ENCODE measurements at regions not wholly inside any gene's neighbourhood (a gene's known extent, or its start where the extent isn't known, plus 50 kb on each side); places are given as distances from the start of the nearest gene placed in this dataset.
"Not testable (repeated sequence)": the region's sequence is repeated elsewhere in the genome, so short reads cannot be mapped to it uniquely, and the experiment has no call there.

DNA sequence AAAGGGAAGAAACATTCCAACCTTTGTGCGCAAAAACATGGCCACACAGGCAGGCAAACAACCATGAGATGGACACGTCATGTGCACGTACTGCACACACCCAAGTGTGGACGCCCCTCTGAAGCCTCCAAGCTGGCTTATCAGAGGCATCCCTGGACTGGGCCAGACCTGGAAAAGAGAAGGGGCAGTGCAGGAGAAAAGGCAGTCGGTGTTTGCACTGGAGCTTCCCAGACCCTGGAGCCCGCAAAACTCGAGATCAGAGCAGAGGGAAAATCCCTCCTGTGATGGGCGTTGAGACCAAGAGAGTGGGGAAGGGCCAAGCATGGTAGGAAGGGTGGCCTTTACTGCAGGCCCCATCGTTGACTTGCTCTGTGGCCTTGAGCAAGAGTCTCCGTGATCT is 269.5 kb downstream of the CYRIA start:
- no peaks in the 10 kb centered on the region for H3K36me3 Mint-ChIP-seq (ENCODE audit: low read depth)
- no peak overlapping the region for H3K4me3 Mint-ChIP-seq (ENCODE audit: low read depth)
- H3K27me3 Mint-ChIP-seq (ENCODE audit: low read depth) = no peaks in the 10 kb centered on the region

DNA sequence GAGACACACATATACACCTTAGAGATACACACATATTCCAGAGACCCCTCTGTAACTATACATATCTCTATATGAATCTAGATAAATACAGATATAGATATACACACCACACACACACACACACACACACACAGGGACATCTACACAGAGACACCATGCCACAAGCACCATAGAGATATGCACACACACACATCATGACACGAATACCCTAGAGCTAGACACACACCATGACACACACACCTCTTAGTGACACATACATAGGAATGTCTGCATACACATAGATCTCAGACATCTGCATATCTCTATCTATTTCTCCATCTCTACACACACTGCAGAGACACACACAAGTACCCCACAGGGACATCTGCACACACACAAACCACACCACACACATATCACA is 270.0 kb downstream of the CYRIA start:
- H3K4me1 Mint-ChIP-seq (ENCODE audit: low read depth) = no peaks in the 10 kb centered on the region
- H3K9me3 Mint-ChIP-seq = no peaks in the 10 kb centered on the region
- H3K27me3 Mint-ChIP-seq (ENCODE audit: low read depth) = no peaks in the 10 kb centered on the region
- no peak for DNase-seq (ENCODE audit: low spot score)
- no peak overlapping the region for H3K27ac Mint-ChIP-seq
- H3K4me3 Mint-ChIP-seq (ENCODE audit: low read depth) = no peak overlapping the region
- intact Hi-C loops (cut with micrococcal nuclease) = no loop called here
- H3K36me3 Mint-ChIP-seq (ENCODE audit: low read depth) = no peaks in the 10 kb centered on the region

More for the DNA sequence above, 269.5 kb downstream of the CYRIA start:
- Mint-ChIP-seq H3K9me3 (no peaks in the 10 kb centered on the region), H3K27ac (no peak overlapping the region), H3K4me1 (ENCODE audit: low read depth) (no peaks in the 10 kb centered on the region)
- no peak for DNase-seq (ENCODE audit: low spot score)
- intact Hi-C loops (cut with micrococcal nuclease) = no loop called here

GRCh38 chr2:16394986-16395550 is 270.6 kb downstream of the CYRIA start:
- no peaks in the 10 kb centered on the region for H3K9me3 Mint-ChIP-seq
- no peaks in the 10 kb centered on the region for H3K4me1 Mint-ChIP-seq (ENCODE audit: low read depth)
- no peaks in the 10 kb centered on the region for H3K36me3 Mint-ChIP-seq (ENCODE audit: low read depth)
- no peak for DNase-seq (ENCODE audit: low spot score)
- no peak overlapping the region for H3K27ac Mint-ChIP-seq
- H3K27me3 Mint-ChIP-seq (ENCODE audit: low read depth) = no peaks in the 10 kb centered on the region
- no peak overlapping the region for H3K4me3 Mint-ChIP-seq (ENCODE audit: low read depth)
- intact Hi-C loops (cut with micrococcal nuclease) = no loop called here

- no peak for DNase-seq (ENCODE audit: low spot score)
- no peaks in the 10 kb centered on the region for H3K36me3 Mint-ChIP-seq (ENCODE audit: low read depth)
- intact Hi-C loops (cut with micrococcal nuclease) = no loop called here
- no peaks in the 10 kb centered on the region for H3K9me3 Mint-ChIP-seq
- H3K4me3 Mint-ChIP-seq (ENCODE audit: low read depth) = no peak overlapping the region
- H3K4me1 Mint-ChIP-seq (ENCODE audit: low read depth) = no peaks in the 10 kb centered on the region
- no peak overlapping the region for H3K27ac Mint-ChIP-seq
- H3K27me3 Mint-ChIP-seq (ENCODE audit: low read depth) = no peaks in the 10 kb centered on the region
Measured at GRCh38 chr2:16394072-16394985, 271.3 kb downstream of the CYRIA start.

DNA sequence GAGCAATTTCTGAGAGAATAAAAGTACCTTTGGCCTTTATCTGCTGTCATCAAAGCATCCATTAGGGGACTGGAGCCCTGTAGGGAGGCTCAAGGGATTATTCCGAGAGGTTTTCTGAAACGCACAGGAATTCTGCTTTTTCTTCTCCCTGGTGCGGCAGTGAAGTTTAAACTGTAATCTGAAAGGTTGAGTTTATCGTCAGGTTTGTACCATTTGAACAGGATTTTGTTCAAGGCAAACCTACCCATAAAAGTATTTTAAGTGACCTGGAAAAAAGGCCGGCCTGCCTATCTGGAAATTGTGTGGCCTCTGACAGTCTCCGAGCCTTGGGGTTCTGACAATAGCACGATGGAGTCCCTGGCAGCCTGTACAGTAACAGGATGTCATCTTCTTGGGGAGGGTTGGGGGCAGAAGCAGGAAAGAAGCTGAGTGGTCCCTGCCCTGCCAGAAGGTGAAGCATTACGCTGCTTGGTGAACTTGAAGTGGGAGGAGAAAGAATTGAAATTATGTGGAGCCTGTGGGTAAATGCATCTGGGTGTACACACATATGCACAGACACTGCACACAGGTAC is 272.0 kb downstream of the CYRIA start:
- no peak overlapping the region for H3K27ac Mint-ChIP-seq
- H3K4me1 Mint-ChIP-seq (ENCODE audit: low read depth) = no peaks in the 10 kb centered on the region
- intact Hi-C loops (cut with micrococcal nuclease) = no loop called here
- no peaks in the 10 kb centered on the region for H3K9me3 Mint-ChIP-seq
- no peaks in the 10 kb centered on the region for H3K27me3 Mint-ChIP-seq (ENCODE audit: low read depth)
- H3K4me3 Mint-ChIP-seq (ENCODE audit: low read depth) = no peak overlapping the region
- H3K36me3 Mint-ChIP-seq (ENCODE audit: low read depth) = no peaks in the 10 kb centered on the region
- no peak for DNase-seq (ENCODE audit: low spot score)

GRCh38 chr2:16392647-16393499 is 272.8 kb downstream of the CYRIA start:
- H3K27me3 Mint-ChIP-seq (ENCODE audit: low read depth) = no peaks in the 10 kb centered on the region
- intact Hi-C loops (cut with micrococcal nuclease) = no loop called here
- H3K36me3 Mint-ChIP-seq (ENCODE audit: low read depth) = no peaks in the 10 kb centered on the region
- H3K9me3 Mint-ChIP-seq = no peaks in the 10 kb centered on the region
- H3K4me3 Mint-ChIP-seq (ENCODE audit: low read depth) = no peak overlapping the region
- no peak for DNase-seq (ENCODE audit: low spot score)
- no peak overlapping the region for H3K27ac Mint-ChIP-seq
- H3K4me1 Mint-ChIP-seq (ENCODE audit: low read depth) = no peaks in the 10 kb centered on the region

GRCh38 chr2:16391986-16392385 is 273.6 kb downstream of the CYRIA start:
- no peak for DNase-seq (ENCODE audit: low spot score)
- intact Hi-C loops (cut with micrococcal nuclease) = no loop called here
- no peak overlapping the region for H3K4me3 Mint-ChIP-seq (ENCODE audit: low read depth)
- H3K4me1 Mint-ChIP-seq (ENCODE audit: low read depth) = no peaks in the 10 kb centered on the region
- H3K9me3 Mint-ChIP-seq = no peaks in the 10 kb centered on the region
- no peaks in the 10 kb centered on the region for H3K27me3 Mint-ChIP-seq (ENCODE audit: low read depth)
- no peaks in the 10 kb centered on the region for H3K36me3 Mint-ChIP-seq (ENCODE audit: low read depth)
- no peak overlapping the region for H3K27ac Mint-ChIP-seq

DNA sequence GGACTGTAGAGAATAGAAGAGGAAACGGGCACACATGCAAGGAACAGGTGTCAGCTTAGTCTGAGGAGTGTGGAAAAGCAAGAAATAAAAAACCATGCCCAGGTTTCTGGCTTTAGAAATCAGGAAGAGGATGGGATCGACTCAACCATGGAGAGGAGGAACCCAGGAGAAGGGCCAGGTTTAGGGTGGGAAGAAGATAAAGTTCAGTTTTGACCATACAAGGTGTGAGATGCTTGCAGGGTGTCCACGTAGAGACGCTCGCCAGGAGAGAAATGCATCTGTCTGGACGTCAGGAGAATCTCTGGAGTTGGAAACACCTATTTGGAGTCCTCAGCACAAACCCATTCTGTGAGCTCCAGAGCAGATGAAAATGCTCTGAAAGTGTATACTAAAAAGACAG is 275.1 kb downstream of the CYRIA start:
- Mint-ChIP-seq H3K4me3 (ENCODE audit: low read depth) (no peak overlapping the region), H3K36me3 (ENCODE audit: low read depth) (no peaks in the 10 kb centered on the region)

GRCh38 chr2:16389611-16390010 is 276.0 kb downstream of the CYRIA start:
- intact Hi-C loops (cut with micrococcal nuclease) = no loop called here

More for the DNA sequence above, 275.1 kb downstream of the CYRIA start:
- Mint-ChIP-seq H3K27ac (no peak overlapping the region), H3K4me1 (ENCODE audit: low read depth) (no peaks in the 10 kb centered on the region), H3K27me3 (ENCODE audit: low read depth) (no peaks in the 10 kb centered on the region), H3K9me3 (no peaks in the 10 kb centered on the region)
- DNase-seq (ENCODE audit: low spot score) = no peak
- intact Hi-C loops (cut with micrococcal nuclease) = no loop called here

DNA sequence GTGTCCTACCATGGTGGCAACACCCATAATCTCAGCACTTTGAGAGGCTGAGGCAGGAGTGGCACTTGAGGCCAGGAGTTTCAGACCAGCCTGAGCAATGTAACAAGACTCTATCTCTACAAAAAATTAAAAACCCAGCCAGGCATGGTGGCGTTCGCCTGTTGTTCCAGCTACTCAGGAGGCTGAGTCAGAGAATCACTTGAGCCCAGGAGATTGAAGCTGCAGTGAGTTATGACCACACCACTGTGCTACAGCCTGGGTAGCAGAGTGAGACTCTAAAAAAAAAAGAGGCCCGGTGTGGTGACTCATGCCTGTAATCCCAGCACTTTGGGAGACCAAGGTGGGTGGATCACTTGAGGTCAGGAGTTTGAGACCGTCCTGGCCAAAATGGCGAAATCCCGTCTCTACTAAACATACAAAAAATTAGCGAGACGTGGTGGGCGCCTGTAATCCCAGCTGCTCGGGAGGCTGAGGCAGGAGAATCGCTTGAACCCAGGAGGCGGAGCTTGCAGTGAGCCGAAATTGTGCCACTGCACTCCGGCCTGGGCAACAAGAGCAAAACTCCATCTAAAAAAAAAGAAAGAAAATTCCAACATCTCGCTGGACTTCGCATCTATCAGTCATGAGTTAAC is 277.3 kb downstream of the CYRIA start:
- intact Hi-C loops (cut with micrococcal nuclease); H3K4me1 Mint-ChIP-seq (ENCODE audit: low read depth); H3K27me3 Mint-ChIP-seq (ENCODE audit: low read depth); H3K27ac Mint-ChIP-seq; H3K36me3 Mint-ChIP-seq (ENCODE audit: low read depth); H3K4me3 Mint-ChIP-seq (ENCODE audit: low read depth); DNase-seq (ENCODE audit: low spot score); H3K9me3 Mint-ChIP-seq: not testable (repeated sequence)

More at GRCh38 chr2:16389611-16390010, 276.0 kb downstream of the CYRIA start:
- no peak for DNase-seq (ENCODE audit: low spot score)
- Mint-ChIP-seq H3K4me3 (ENCODE audit: low read depth) (no peak overlapping the region), H3K4me1 (ENCODE audit: low read depth) (no peaks in the 10 kb centered on the region), H3K27me3 (ENCODE audit: low read depth) (no peaks in the 10 kb centered on the region), H3K36me3 (ENCODE audit: low read depth) (no peaks in the 10 kb centered on the region), H3K9me3 (no peaks in the 10 kb centered on the region), H3K27ac (no peak overlapping the region)

GRCh38 chr2:16387461-16387984 is 278.1 kb downstream of the CYRIA start:
- H3K9me3 Mint-ChIP-seq = no peaks in the 10 kb centered on the region
- no peak overlapping the region for H3K27ac Mint-ChIP-seq
- no peaks in the 10 kb centered on the region for H3K36me3 Mint-ChIP-seq (ENCODE audit: low read depth)
- intact Hi-C loops (cut with micrococcal nuclease) = no loop called here
- DNase-seq (ENCODE audit: low spot score) = no peak
- no peaks in the 10 kb centered on the region for H3K4me1 Mint-ChIP-seq (ENCODE audit: low read depth)
- no peak overlapping the region for H3K4me3 Mint-ChIP-seq (ENCODE audit: low read depth)
- no peaks in the 10 kb centered on the region for H3K27me3 Mint-ChIP-seq (ENCODE audit: low read depth)

DNA sequence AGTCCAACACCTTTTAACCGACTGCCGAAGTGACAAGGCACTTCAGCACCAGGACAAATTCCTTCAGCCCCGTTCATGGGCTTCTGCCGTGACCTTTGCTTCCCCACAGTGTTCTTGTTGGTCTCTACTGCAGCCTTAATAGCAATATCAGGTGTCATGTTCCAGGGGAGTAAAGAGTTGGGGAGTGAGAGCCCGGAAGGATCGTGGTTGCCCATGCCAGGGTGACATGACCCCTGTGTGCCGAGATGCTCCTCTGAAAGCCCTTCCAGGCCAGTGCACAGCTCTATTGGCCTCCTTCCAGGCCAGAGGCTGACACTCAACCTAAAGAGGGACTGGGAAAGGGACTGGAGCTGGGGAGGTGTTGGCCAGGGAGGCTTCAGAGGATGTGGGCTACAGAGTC is 279.2 kb downstream of the CYRIA start:
- Mint-ChIP-seq H3K27ac (no peak overlapping the region), H3K36me3 (ENCODE audit: low read depth) (no peaks in the 10 kb centered on the region), H3K9me3 (no peaks in the 10 kb centered on the region), H3K4me1 (ENCODE audit: low read depth) (no peaks in the 10 kb centered on the region), H3K27me3 (ENCODE audit: low read depth) (no peaks in the 10 kb centered on the region), H3K4me3 (ENCODE audit: low read depth) (no peak overlapping the region)
- DNase-seq (ENCODE audit: low spot score) = no peak
- intact Hi-C loops (cut with micrococcal nuclease) = no loop called here

All from activated T-helper 2 cell treated with anti-CD3 and anti-CD28 coated beads, Interferon-gamma antibody, Interleukin-2, Interleukin-4, amounts not matched to agents 10 μg/mL and 5 μg/mL and 100 μg/mL, durations not matched to agents 14 hours and 24 hours and 36 hours (primary cell).